ENCODE measurements at regions not wholly inside any gene's neighbourhood (a gene's known extent, or its start where the extent isn't known, plus 50 kb on each side); places are given as distances from the start of the nearest gene placed in this dataset.

DNA sequence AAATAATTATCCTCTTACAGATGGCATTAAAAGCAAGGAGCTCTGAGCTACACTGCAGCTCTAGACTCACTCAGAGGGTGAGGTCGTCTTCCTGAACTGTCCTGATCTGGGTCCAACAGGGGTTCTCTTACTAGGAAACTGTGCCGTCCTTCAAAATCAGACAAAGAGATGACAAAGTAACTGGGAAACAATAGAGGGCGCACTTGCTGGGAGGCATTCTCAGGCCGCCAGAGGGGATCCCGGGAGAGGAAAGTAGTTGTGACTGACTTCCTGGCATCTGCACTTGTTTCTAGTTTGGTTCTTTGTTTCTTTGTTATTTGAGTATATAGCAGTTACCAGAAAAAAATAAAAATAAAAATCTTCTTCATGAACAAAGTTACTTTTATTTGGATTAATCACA, 142.9 kb upstream of the MSX2 start:
- TF ChIP-seq POLR2A (IDR thresholded peaks at IDR 0.05), result no peak
- TF ChIP-seq, protein P1, sequence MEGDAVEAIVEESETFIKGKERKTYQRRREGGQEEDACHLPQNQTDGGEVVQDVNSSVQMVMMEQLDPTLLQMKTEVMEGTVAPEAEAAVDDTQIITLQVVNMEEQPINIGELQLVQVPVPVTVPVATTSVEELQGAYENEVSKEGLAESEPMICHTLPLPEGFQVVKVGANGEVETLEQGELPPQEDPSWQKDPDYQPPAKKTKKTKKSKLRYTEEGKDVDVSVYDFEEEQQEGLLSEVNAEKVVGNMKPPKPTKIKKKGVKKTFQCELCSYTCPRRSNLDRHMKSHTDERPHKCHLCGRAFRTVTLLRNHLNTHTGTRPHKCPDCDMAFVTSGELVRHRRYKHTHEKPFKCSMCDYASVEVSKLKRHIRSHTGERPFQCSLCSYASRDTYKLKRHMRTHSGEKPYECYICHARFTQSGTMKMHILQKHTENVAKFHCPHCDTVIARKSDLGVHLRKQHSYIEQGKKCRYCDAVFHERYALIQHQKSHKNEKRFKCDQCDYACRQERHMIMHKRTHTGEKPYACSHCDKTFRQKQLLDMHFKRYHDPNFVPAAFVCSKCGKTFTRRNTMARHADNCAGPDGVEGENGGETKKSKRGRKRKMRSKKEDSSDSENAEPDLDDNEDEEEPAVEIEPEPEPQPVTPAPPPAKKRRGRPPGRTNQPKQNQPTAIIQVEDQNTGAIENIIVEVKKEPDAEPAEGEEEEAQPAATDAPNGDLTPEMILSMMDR (IDR thresholded peaks at IDR 0.05), result peak in 5 of 7 experiments; percentile 11 to 35 (median 21)

Data from body of pancreas (tissue), 4 donors.